ENCODE measurements at regions not wholly inside any gene's neighbourhood (a gene's known extent, or its start where the extent isn't known, plus 50 kb on each side); places are given as distances from the start of the nearest gene placed in this dataset.

- no peak for DNase-seq (ENCODE audit: low read depth)
- no peak for TF ChIP-seq CTCF (IDR thresholded peaks at IDR 0.05; ENCODE audit: insufficient read depth, low read depth, low read length, missing control alignments)
- H3K4me3 ChIP-seq (ENCODE audit: low read length) = no peak overlapping the region
Measured at GRCh38 chr3:86451749-86452148, 539.2 kb downstream of the VGLL3 start.

GRCh38 chr3:86438544-86438943 is 552.4 kb downstream of the VGLL3 start:
- TF ChIP-seq CTCF (IDR thresholded peaks at IDR 0.05; ENCODE audit: insufficient read depth, low read depth, low read length, missing control alignments) = no peak
- DNase-seq (ENCODE audit: low read depth) = no peak
- no peak overlapping the region for H3K4me3 ChIP-seq (ENCODE audit: low read length)

- no peak for DNase-seq (ENCODE audit: low read depth)
- TF ChIP-seq CTCF (IDR thresholded peaks at IDR 0.05; ENCODE audit: insufficient read depth, low read depth, low read length, missing control alignments) = no peak
- H3K4me3 ChIP-seq (ENCODE audit: low read length) = no peak overlapping the region
Measured at GRCh38 chr3:86427343-86427742, 563.6 kb downstream of the VGLL3 start.

- TF ChIP-seq CTCF (IDR thresholded peaks at IDR 0.05; ENCODE audit: insufficient read depth, low read depth, low read length, missing control alignments) = no peak
- H3K4me3 ChIP-seq (ENCODE audit: low read length) = no peak overlapping the region
- no peak for DNase-seq (ENCODE audit: low read depth)
Measured at GRCh38 chr3:86420990-86421739, 569.8 kb downstream of the VGLL3 start.

GRCh38 chr3:86418861-86419260 is 572.1 kb downstream of the VGLL3 start:
- no peak overlapping the region for H3K4me3 ChIP-seq (ENCODE audit: low read length)
- TF ChIP-seq CTCF (IDR thresholded peaks at IDR 0.05; ENCODE audit: insufficient read depth, low read depth, low read length, missing control alignments) = no peak
- no peak for DNase-seq (ENCODE audit: low read depth)

- DNase-seq (ENCODE audit: low read depth) = peak; percentile 64
- H3K4me3 ChIP-seq (ENCODE audit: low read length) = no peak overlapping the region
- no peak for TF ChIP-seq CTCF (IDR thresholded peaks at IDR 0.05; ENCODE audit: insufficient read depth, low read depth, low read length, missing control alignments)
Measured at GRCh38 chr3:86416334-86416733, 574.6 kb downstream of the VGLL3 start.

- H3K4me3 ChIP-seq (ENCODE audit: low read length) = no peak overlapping the region
- TF ChIP-seq CTCF (IDR thresholded peaks at IDR 0.05; ENCODE audit: insufficient read depth, low read depth, low read length, missing control alignments) = no peak
- DNase-seq (ENCODE audit: low read depth) = peak; percentile 10
Measured at GRCh38 chr3:86413645-86414044, 577.3 kb downstream of the VGLL3 start.
